AG09309 (cell line): ENCODE measurements at regions not wholly inside any gene's neighbourhood (a gene's known extent, or its start where the extent isn't known, plus 50 kb on each side); places are given as distances from the start of the nearest gene placed in this dataset.

Experiments
- DNase-seq: peaks from one replicate; pipeline ENCODE4 v3.0.0-alpha.2; 2010; ENCODE audit warnings: low read depth
- H3K4me3 ChIP-seq: 2 replicates; pipeline ENCODE4 v1.5.1; 2011; ENCODE audit warnings: mild to moderate bottlenecking, low read depth, low read length, moderate library complexity; ENCODE audit not compliant: control insufficient read depth
- CTCF ChIP-seq: IDR thresholded peaks from 2 replicates; pipeline ENCODE4 v1.5.1; 2011; ENCODE audit warnings: mild to moderate bottlenecking, low read depth, low read length, inconsistent platforms; ENCODE audit not compliant: insufficient read depth, control insufficient read depth; ENCODE audit errors: missing control alignments

- no peak overlapping the region for H3K4me3 ChIP-seq
- no peak for TF ChIP-seq CTCF
- no peak for DNase-seq
Measured at GRCh38 chr5:115072266-115073064, 97.2 kb downstream of the TRIM36 start.

GRCh38 chr5:115070737-115071136 lies 99.0 kb downstream of the TRIM36 start:
- H3K4me3 ChIP-seq: no peak overlapping the region
- no peak for DNase-seq
- TF ChIP-seq CTCF: no peak

GRCh38 chr5:115069087-115069968 lies 100.4 kb downstream of the TRIM36 start:
- DNase-seq: peak; percentile 13
- no peak overlapping the region for H3K4me3 ChIP-seq
- peak; percentile 69 for TF ChIP-seq CTCF

GRCh38 chr5:115068239-115069086 lies 101.2 kb downstream of the TRIM36 start:
- no peak overlapping the region for H3K4me3 ChIP-seq
- no peak for TF ChIP-seq CTCF
- no peak for DNase-seq

GRCh38 chr5:115064380-115064779 lies 105.3 kb downstream of the TRIM36 start:
- no peak overlapping the region for H3K4me3 ChIP-seq
- no peak for DNase-seq
- TF ChIP-seq CTCF: no peak

GRCh38 chr5:115054387-115054951 lies 115.2 kb downstream of the TRIM36 start:
- DNase-seq: no peak
- TF ChIP-seq CTCF: no peak
- no peak overlapping the region for H3K4me3 ChIP-seq
